ENCODE measurements at regions not wholly inside any gene's neighbourhood (a gene's known extent, or its start where the extent isn't known, plus 50 kb on each side); places are given as distances from the start of the nearest gene placed in this dataset.

DNA sequence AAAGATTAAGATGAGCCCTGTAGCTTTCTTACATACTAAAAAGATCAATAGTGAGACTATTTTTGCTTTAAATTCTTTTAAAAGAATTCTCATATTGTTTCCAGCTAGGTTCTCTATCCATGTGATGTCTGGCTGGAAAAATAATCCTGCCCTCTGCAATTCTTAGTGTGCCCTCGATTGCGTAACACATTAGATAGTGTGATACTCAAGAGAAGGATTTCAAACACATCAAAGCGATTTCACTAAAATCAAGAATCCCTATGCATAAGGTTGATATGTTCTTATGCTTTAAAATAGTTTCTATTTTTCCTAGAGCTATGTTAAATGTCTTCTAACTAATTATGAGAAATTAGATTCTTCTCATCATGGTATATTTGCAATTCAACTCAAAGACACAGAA lies 127.3 kb upstream of the PLEKHA5 start:
- H3K4me1 ChIP-seq (ENCODE audit: control insufficient read depth in 4 of 4, insufficient read depth in 4 of 4, low read length in 3 of 4) = no peaks in the 10 kb centered on the region
- no peak overlapping the region for H3K4me3 ChIP-seq (ENCODE audit: low read depth in 1 of 3, low read length in 3 of 3)
- DNase-seq (ENCODE audit: low spot score) = no peak
- no peak overlapping the region for H3K9ac ChIP-seq (ENCODE audit: low read depth in 1 of 2, low read length in 2 of 2)
- 48% methylated on average over 3 of the region's 3 CpGs for WGBS
- H3K36me3 ChIP-seq (ENCODE audit: control insufficient read depth in 4 of 4, insufficient read depth in 3 of 4, low read depth in 1 of 4, low read length in 3 of 4) = no peaks in the 10 kb centered on the region
- H3K27me3 ChIP-seq (ENCODE audit: control insufficient read depth in 4 of 4, insufficient read depth in 4 of 4, low read length in 3 of 4) = no peaks in the 10 kb centered on the region
- TF ChIP-seq FOXA2 (IDR thresholded peaks at IDR 0.05) = no peak
- TF ChIP-seq RAD21 (IDR thresholded peaks at IDR 0.05) = peak; percentile 45 to 49
- TF ChIP-seq RXRA (IDR thresholded peaks at IDR 0.05) = peak in 1 of 2 donors; percentile 54
- TF ChIP-seq HNF4A (conservative IDR thresholded peaks at IDR 0.05) = peak; percentile 46 to 59
- TF ChIP-seq JUND (IDR thresholded peaks at IDR 0.05) = no peak
- H3K27ac ChIP-seq (ENCODE audit: low read depth in 1 of 2, low read length in 2 of 2) = no peak overlapping the region
- H3K9me3 ChIP-seq (ENCODE audit: control insufficient read depth in 4 of 4, low read length in 3 of 4) = no peaks in the 10 kb centered on the region

DNA sequence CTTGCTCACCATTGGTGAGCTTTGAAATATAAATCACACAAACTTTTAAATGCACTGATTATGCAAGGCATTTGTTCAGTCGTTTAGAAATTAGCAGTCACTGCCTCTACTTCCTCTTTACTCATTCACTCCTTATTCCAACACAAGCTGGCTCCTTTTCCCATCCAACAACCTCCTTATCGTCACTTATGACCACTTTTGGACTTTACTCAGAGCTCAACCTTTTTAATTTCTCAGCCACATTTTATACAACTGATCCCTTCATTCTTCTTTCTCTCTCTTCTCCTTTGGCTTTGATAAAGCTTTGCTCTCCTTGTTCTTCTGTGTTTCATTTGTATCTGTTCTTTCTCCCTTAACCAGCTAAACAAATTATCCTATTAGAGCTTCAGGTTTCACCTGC lies 126.4 kb upstream of the PLEKHA5 start:
- H3K9me3 ChIP-seq (ENCODE audit: control insufficient read depth in 4 of 4, low read length in 3 of 4) = no peaks in the 10 kb centered on the region
- no peak overlapping the region for H3K27ac ChIP-seq (ENCODE audit: low read depth in 1 of 2, low read length in 2 of 2)
- H3K36me3 ChIP-seq (ENCODE audit: control insufficient read depth in 4 of 4, insufficient read depth in 3 of 4, low read depth in 1 of 4, low read length in 3 of 4) = no peaks in the 10 kb centered on the region
- no peak overlapping the region for H3K4me3 ChIP-seq (ENCODE audit: low read depth in 1 of 3, low read length in 3 of 3)
- TF ChIP-seq FOXA1 (IDR thresholded peaks at IDR 0.05) (no peak), FOXA2 (IDR thresholded peaks at IDR 0.05) (no peak), EGR1 (IDR thresholded peaks at IDR 0.05; ENCODE audit: low read depth in 2 of 2) (no peak), TAF1 (conservative IDR thresholded peaks at IDR 0.05) (no peak), NR2F2 (IDR thresholded peaks at IDR 0.05) (no peak), RXRA (IDR thresholded peaks at IDR 0.05) (no peak), HNF4G (IDR thresholded peaks at IDR 0.05) (no peak)
- TF ChIP-seq, protein P1, sequence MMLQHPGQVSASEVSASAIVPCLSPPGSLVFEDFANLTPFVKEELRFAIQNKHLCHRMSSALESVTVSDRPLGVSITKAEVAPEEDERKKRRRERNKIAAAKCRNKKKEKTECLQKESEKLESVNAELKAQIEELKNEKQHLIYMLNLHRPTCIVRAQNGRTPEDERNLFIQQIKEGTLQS (IDR thresholded peaks at IDR 0.05) = no peak
- TF ChIP-seq, protein P2, sequence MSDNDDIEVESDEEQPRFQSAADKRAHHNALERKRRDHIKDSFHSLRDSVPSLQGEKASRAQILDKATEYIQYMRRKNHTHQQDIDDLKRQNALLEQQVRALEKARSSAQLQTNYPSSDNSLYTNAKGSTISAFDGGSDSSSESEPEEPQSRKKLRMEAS (IDR thresholded peaks at IDR 0.05) = no peak
- TF ChIP-seq, protein P3, sequence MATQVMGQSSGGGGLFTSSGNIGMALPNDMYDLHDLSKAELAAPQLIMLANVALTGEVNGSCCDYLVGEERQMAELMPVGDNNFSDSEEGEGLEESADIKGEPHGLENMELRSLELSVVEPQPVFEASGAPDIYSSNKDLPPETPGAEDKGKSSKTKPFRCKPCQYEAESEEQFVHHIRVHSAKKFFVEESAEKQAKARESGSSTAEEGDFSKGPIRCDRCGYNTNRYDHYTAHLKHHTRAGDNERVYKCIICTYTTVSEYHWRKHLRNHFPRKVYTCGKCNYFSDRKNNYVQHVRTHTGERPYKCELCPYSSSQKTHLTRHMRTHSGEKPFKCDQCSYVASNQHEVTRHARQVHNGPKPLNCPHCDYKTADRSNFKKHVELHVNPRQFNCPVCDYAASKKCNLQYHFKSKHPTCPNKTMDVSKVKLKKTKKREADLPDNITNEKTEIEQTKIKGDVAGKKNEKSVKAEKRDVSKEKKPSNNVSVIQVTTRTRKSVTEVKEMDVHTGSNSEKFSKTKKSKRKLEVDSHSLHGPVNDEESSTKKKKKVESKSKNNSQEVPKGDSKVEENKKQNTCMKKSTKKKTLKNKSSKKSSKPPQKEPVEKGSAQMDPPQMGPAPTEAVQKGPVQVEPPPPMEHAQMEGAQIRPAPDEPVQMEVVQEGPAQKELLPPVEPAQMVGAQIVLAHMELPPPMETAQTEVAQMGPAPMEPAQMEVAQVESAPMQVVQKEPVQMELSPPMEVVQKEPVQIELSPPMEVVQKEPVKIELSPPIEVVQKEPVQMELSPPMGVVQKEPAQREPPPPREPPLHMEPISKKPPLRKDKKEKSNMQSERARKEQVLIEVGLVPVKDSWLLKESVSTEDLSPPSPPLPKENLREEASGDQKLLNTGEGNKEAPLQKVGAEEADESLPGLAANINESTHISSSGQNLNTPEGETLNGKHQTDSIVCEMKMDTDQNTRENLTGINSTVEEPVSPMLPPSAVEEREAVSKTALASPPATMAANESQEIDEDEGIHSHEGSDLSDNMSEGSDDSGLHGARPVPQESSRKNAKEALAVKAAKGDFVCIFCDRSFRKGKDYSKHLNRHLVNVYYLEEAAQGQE (IDR thresholded peaks at IDR 0.05) = no peak
- TF ChIP-seq, protein P4, sequence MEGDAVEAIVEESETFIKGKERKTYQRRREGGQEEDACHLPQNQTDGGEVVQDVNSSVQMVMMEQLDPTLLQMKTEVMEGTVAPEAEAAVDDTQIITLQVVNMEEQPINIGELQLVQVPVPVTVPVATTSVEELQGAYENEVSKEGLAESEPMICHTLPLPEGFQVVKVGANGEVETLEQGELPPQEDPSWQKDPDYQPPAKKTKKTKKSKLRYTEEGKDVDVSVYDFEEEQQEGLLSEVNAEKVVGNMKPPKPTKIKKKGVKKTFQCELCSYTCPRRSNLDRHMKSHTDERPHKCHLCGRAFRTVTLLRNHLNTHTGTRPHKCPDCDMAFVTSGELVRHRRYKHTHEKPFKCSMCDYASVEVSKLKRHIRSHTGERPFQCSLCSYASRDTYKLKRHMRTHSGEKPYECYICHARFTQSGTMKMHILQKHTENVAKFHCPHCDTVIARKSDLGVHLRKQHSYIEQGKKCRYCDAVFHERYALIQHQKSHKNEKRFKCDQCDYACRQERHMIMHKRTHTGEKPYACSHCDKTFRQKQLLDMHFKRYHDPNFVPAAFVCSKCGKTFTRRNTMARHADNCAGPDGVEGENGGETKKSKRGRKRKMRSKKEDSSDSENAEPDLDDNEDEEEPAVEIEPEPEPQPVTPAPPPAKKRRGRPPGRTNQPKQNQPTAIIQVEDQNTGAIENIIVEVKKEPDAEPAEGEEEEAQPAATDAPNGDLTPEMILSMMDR (IDR thresholded peaks at IDR 0.05; ENCODE audit: low read depth, low read length, missing input control) = no peak
- TF ChIP-seq, protein P5, sequence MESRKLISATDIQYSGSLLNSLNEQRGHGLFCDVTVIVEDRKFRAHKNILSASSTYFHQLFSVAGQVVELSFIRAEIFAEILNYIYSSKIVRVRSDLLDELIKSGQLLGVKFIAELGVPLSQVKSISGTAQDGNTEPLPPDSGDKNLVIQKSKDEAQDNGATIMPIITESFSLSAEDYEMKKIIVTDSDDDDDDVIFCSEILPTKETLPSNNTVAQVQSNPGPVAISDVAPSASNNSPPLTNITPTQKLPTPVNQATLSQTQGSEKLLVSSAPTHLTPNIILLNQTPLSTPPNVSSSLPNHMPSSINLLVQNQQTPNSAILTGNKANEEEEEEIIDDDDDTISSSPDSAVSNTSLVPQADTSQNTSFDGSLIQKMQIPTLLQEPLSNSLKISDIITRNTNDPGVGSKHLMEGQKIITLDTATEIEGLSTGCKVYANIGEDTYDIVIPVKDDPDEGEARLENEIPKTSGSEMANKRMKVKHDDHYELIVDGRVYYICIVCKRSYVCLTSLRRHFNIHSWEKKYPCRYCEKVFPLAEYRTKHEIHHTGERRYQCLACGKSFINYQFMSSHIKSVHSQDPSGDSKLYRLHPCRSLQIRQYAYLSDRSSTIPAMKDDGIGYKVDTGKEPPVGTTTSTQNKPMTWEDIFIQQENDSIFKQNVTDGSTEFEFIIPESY (IDR thresholded peaks at IDR 0.05) = no peak
- no peaks in the 10 kb centered on the region for H3K4me1 ChIP-seq (ENCODE audit: control insufficient read depth in 4 of 4, insufficient read depth in 4 of 4, low read length in 3 of 4)
- no peak for DNase-seq (ENCODE audit: low spot score)
- H3K9ac ChIP-seq (ENCODE audit: low read depth in 1 of 2, low read length in 2 of 2) = no peak overlapping the region
- H3K27me3 ChIP-seq (ENCODE audit: control insufficient read depth in 4 of 4, insufficient read depth in 4 of 4, low read length in 3 of 4) = no peaks in the 10 kb centered on the region
- 52% methylated on average over 2 of the region's 2 CpGs for WGBS

Measured in liver (tissue), 8 donors.